ENCODE measurements at regions not wholly inside any gene's neighbourhood (a gene's known extent, or its start where the extent isn't known, plus 50 kb on each side); places are given as distances from the start of the nearest gene placed in this dataset.

GRCh38 chr16:14374451-14375131, 255.5 kb downstream of the PARN start:
- Histone ChIP-seq H3K27me3 (no peaks in the 10 kb centered on the region), H3K27ac (peak overlapping the region; percentile 12), H3K4me1 (ENCODE audit: low read depth) (peaks cover 3% of the 10 kb centered on the region), H3K4me3 (no peak overlapping the region), H3K36me3 (no peaks in the 10 kb centered on the region), H3K9me3 (ENCODE audit: low read depth) (no peaks in the 10 kb centered on the region)
- TF ChIP-seq, protein P1, sequence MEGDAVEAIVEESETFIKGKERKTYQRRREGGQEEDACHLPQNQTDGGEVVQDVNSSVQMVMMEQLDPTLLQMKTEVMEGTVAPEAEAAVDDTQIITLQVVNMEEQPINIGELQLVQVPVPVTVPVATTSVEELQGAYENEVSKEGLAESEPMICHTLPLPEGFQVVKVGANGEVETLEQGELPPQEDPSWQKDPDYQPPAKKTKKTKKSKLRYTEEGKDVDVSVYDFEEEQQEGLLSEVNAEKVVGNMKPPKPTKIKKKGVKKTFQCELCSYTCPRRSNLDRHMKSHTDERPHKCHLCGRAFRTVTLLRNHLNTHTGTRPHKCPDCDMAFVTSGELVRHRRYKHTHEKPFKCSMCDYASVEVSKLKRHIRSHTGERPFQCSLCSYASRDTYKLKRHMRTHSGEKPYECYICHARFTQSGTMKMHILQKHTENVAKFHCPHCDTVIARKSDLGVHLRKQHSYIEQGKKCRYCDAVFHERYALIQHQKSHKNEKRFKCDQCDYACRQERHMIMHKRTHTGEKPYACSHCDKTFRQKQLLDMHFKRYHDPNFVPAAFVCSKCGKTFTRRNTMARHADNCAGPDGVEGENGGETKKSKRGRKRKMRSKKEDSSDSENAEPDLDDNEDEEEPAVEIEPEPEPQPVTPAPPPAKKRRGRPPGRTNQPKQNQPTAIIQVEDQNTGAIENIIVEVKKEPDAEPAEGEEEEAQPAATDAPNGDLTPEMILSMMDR (IDR thresholded peaks at IDR 0.05; ENCODE audit: low read depth, low read length) = no peak
- peak in 1 of 2 donors; percentile 8 for DNase-seq (ENCODE audit: low read depth in 1 of 2, low spot score in 1 of 2)

DNA sequence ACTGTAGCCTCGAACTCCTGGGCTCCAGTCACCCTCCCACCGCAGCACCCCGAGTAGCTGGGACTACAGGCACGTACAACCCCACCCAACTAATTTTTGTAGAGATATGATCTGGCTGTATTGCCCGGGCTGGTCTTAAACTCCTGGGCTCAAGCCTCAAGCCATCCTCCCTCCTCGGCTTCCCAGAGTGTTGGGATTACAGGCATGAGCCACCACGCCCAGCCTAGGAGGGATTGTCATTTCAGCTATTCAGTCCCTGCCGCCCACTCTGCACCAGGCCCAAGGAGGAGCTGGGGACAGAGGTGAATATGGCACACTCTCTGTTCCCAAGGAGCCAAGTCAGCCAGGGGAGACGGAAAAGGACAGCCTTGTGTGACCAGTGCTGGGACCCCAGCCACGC, 256.2 kb downstream of the PARN start:
- TF ChIP-seq, protein P1 (IDR thresholded peaks at IDR 0.05; ENCODE audit: low read depth, low read length) = no peak
- Histone ChIP-seq H3K4me3 (no peak overlapping the region), H3K9me3 (ENCODE audit: low read depth) (no peaks in the 10 kb centered on the region), H3K27ac (no peak overlapping the region), H3K36me3 (no peaks in the 10 kb centered on the region), H3K4me1 (ENCODE audit: low read depth) (peaks cover 3% of the 10 kb centered on the region), H3K27me3 (no peaks in the 10 kb centered on the region)
- no peak for DNase-seq (ENCODE audit: low read depth in 1 of 2, low spot score in 1 of 2)

DNA sequence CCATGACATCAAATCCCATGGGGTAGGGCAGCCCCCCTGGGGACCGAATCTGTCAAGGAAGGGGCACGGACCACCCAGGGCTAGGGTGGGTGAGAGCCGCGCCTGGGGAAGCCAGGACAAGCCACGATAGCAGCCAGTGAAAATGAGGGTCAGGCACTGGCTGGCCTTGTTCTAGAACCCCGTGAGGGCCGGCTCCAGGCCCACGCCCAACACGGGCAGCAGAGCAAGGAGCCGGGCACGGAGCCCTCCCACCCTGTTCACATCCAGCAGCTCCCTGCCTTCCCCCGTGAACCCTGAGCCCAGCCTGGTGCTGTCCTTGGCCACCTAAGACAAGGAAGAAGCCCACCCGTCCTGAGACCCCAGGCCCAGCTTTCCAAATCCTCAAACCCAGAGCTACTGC, 256.7 kb downstream of the PARN start:
- H3K9me3 ChIP-seq (ENCODE audit: low read depth) = no peaks in the 10 kb centered on the region
- H3K4me3 ChIP-seq = no peak overlapping the region
- TF ChIP-seq, protein P1 (IDR thresholded peaks at IDR 0.05; ENCODE audit: low read depth, low read length) = no peak
- peaks cover 3% of the 10 kb centered on the region for H3K4me1 ChIP-seq (ENCODE audit: low read depth)
- no peaks in the 10 kb centered on the region for H3K36me3 ChIP-seq
- no peaks in the 10 kb centered on the region for H3K27me3 ChIP-seq
- DNase-seq (ENCODE audit: low read depth in 1 of 2, low spot score in 1 of 2) = no peak
- no peak overlapping the region for H3K27ac ChIP-seq

DNA sequence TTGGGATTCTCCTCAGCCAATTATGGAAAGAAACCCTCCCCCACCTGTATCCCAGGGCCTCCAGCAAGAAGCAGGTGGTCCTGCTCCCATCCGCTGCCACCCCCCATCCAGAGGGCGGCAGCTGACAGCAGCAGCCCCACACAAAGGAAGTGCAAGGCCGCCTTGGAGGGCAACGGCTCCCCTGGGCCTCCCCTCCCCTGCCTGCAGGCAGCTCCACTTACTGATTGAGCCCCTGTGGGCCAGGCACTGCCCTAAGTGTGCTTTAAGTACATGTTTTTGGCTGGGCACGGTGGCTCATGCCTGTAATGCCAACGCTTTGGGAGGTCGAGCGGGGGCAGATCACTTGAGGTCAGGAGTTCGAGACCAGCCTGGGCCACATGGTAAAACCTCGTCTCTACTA, 257.6 kb downstream of the PARN start:
- Histone ChIP-seq H3K27ac (no peak overlapping the region), H3K4me3 (no peak overlapping the region), H3K36me3 (no peaks in the 10 kb centered on the region), H3K27me3 (no peaks in the 10 kb centered on the region), H3K9me3 (ENCODE audit: low read depth) (no peaks in the 10 kb centered on the region), H3K4me1 (ENCODE audit: low read depth) (peaks cover 3% of the 10 kb centered on the region)
- DNase-seq (ENCODE audit: low read depth in 1 of 2, low spot score in 1 of 2) = no peak
- TF ChIP-seq, protein P1 (IDR thresholded peaks at IDR 0.05; ENCODE audit: low read depth, low read length) = no peak

GRCh38 chr16:14371778-14372431, 258.2 kb downstream of the PARN start:
- Histone ChIP-seq H3K27me3 (no peaks in the 10 kb centered on the region), H3K27ac (no peak overlapping the region), H3K9me3 (ENCODE audit: low read depth) (no peaks in the 10 kb centered on the region), H3K36me3 (no peaks in the 10 kb centered on the region), H3K4me1 (ENCODE audit: low read depth) (peaks cover 3% of the 10 kb centered on the region), H3K4me3 (no peak overlapping the region)
- TF ChIP-seq, protein P1 (IDR thresholded peaks at IDR 0.05; ENCODE audit: low read depth, low read length) = no peak
- no peak for DNase-seq (ENCODE audit: low read depth in 1 of 2, low spot score in 1 of 2)
